Osteocyte (in vitro differentiated cells): ENCODE measurements at regions not wholly inside any gene's neighbourhood (a gene's known extent, or its start where the extent isn't known, plus 50 kb on each side); places are given as distances from the start of the nearest gene placed in this dataset.

Experiments used
- DNase-seq: peaks from one replicate; pipeline ENCODE4 v3.0.0; 2021; ENCODE audit warnings: mixed read lengths; ENCODE audit not compliant: unreplicated experiment; ENCODE audit errors: extremely low spot score
- H3K27ac Mint-ChIP-seq: one replicate; pipeline ENCODE4 v1.8.0; 2021; ENCODE audit warnings: mild to moderate bottlenecking, mixed read lengths; ENCODE audit not compliant: unreplicated experiment
- H3K27me3 Mint-ChIP-seq: one replicate; pipeline ENCODE4 v1.8.0; 2021; ENCODE audit warnings: mixed read lengths; ENCODE audit not compliant: unreplicated experiment
- H3K36me3 Mint-ChIP-seq: one replicate; pipeline ENCODE4 v1.8.0; 2021; ENCODE audit warnings: mixed read lengths; ENCODE audit not compliant: unreplicated experiment
- H3K4me1 Mint-ChIP-seq: one replicate; pipeline ENCODE4 v1.8.0; 2021; ENCODE audit warnings: mixed read lengths; ENCODE audit not compliant: unreplicated experiment
- H3K4me3 Mint-ChIP-seq: one replicate; pipeline ENCODE4 v1.8.0; 2021; ENCODE audit warnings: mild to moderate bottlenecking, moderate library complexity, mixed read lengths; ENCODE audit not compliant: unreplicated experiment
- H3K9me3 Mint-ChIP-seq: one replicate; pipeline ENCODE4 v1.8.0; 2021; ENCODE audit warnings: mixed read lengths; ENCODE audit not compliant: unreplicated experiment
- TF ChIP-seq, protein P1 (sequence below): fragments of 200-600 bp; sonication (generic); IDR thresholded peaks from 2 replicates; pipeline ENCODE4 v1.5.0; 2021; ENCODE audit warnings: antibody characterized with exemption, mild to moderate bottlenecking, moderate library complexity

DNA sequence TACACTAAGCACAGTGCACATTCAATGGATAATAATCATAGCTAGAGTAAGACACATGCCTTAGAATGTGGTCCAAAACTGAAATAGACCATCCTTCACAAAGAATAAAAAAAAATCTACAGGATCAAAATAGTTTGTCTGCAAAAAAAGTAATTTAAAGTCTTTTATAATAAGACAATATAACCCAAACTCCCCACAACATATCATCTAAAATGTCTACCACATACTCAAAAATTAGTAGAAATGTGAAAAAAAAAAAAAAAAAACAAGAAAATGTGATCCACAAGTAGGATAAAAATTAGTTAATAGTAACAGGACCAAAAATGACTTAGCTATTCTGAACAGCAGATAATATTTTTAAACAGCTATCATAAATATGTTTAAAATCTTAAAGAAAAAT lies 557.2 kb upstream of the ARID1B start:
- Mint-ChIP-seq H3K9me3 (no peaks in the 10 kb centered on the region), H3K4me1 (no peaks in the 10 kb centered on the region), H3K4me3 (no peak overlapping the region), H3K36me3 (no peaks in the 10 kb centered on the region), H3K27ac (no peak overlapping the region), H3K27me3 (peaks cover 7% of the 10 kb centered on the region)
- DNase-seq = no peak
- TF ChIP-seq, protein P1, sequence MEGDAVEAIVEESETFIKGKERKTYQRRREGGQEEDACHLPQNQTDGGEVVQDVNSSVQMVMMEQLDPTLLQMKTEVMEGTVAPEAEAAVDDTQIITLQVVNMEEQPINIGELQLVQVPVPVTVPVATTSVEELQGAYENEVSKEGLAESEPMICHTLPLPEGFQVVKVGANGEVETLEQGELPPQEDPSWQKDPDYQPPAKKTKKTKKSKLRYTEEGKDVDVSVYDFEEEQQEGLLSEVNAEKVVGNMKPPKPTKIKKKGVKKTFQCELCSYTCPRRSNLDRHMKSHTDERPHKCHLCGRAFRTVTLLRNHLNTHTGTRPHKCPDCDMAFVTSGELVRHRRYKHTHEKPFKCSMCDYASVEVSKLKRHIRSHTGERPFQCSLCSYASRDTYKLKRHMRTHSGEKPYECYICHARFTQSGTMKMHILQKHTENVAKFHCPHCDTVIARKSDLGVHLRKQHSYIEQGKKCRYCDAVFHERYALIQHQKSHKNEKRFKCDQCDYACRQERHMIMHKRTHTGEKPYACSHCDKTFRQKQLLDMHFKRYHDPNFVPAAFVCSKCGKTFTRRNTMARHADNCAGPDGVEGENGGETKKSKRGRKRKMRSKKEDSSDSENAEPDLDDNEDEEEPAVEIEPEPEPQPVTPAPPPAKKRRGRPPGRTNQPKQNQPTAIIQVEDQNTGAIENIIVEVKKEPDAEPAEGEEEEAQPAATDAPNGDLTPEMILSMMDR = no peak

DNA sequence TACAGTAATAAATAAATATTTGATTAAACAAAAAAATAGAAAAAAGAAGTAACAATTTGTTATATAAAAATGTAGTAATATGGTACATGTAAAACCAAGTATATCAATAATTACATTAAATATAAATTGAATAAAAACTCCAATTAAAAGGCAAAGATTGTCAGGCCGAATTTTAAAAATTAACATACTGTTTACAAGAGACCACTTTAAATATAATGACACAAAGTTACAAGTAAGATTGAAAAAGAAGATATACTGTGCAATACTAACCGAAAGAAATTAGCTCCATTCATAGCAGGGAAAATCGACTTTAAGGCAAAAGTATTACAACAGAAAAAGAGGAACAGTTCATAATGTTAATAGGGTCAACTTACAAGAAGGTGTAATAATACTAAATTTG lies 571.5 kb upstream of the ARID1B start:
- Mint-ChIP-seq H3K4me1 (no peaks in the 10 kb centered on the region), H3K9me3 (peaks cover 26% of the 10 kb centered on the region), H3K27me3 (no peaks in the 10 kb centered on the region), H3K27ac (no peak overlapping the region), H3K36me3 (no peaks in the 10 kb centered on the region), H3K4me3 (no peak overlapping the region)
- TF ChIP-seq, protein P1 = no peak
- DNase-seq = no peak

DNA sequence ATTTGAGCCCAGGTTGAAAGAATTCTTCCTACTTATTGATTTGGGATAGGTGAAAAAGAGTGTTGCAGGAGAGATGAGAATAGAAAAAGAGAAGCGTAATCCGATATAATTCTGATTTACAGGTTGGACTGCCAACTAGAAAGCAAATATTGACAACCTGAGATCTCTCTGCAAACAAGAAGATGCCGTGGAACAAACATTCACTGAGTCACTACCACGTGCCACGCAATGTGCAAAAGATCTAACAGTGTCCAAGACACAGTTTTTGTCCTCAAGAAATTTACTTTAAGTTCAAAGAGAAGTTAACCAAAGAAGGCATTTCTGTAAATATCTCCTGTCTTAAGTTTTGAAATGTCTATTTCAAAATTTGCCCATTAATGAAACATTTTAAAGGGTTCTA lies 578.0 kb upstream of the ARID1B start:
- Mint-ChIP-seq H3K9me3 (peaks cover 1% of the 10 kb centered on the region), H3K4me3 (no peak overlapping the region), H3K36me3 (no peaks in the 10 kb centered on the region), H3K27ac (no peak overlapping the region), H3K4me1 (no peaks in the 10 kb centered on the region), H3K27me3 (peaks cover 5% of the 10 kb centered on the region)
- DNase-seq = no peak
- TF ChIP-seq, protein P1 = no peak

DNA sequence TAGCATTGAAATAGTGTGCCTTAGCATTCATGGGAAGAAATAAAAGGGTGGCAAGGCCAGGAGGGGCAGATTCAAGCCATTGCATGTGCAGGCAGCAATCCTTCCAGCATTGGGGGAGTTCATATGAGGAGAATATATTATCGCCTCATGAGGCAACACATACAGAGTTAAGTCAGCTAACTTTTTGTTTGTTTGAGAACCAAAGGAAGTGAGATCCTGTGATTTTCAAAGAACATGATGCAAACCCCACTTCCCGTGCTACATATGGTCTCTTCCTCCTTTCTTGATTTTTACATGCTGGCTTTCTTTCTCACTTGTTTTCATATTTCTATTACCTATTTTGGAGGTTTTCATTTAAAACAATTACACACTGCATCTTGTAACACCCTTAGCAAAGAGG lies 579.7 kb upstream of the ARID1B start:
- peaks cover 5% of the 10 kb centered on the region for H3K27me3 Mint-ChIP-seq
- TF ChIP-seq, protein P1 = no peak
- H3K27ac Mint-ChIP-seq = no peak overlapping the region

DNA sequence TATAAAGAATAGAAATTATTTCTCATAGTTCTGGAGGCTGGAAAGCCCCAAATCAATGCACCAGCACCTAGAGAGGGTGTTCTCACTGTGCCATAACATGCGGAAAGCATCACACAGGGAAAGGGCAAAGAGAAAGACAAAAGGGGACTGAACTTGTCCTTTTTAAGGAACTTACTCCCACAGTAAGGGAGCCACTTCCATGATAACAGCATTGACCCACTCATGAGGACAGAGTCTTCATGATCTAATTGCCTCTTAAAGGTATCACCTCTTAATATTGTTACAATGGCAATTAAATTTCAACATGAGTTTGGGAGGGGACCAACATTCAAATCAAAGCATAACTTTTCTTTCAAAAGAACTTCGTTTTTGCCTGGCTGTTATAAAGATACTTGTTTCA lies 582.2 kb upstream of the ARID1B start:
- TF ChIP-seq, protein P1 = no peak

More for the DNA sequence above, 579.7 kb upstream of the ARID1B start:
- Mint-ChIP-seq H3K4me1 (no peaks in the 10 kb centered on the region), H3K36me3 (no peaks in the 10 kb centered on the region), H3K4me3 (no peak overlapping the region), H3K9me3 (no peaks in the 10 kb centered on the region)
- DNase-seq = no peak

More for the DNA sequence above, 582.2 kb upstream of the ARID1B start:
- H3K27me3 Mint-ChIP-seq = peaks cover 5% of the 10 kb centered on the region
- no peak overlapping the region for H3K4me3 Mint-ChIP-seq
- no peak overlapping the region for H3K27ac Mint-ChIP-seq
- H3K4me1 Mint-ChIP-seq = no peaks in the 10 kb centered on the region
- H3K36me3 Mint-ChIP-seq = no peaks in the 10 kb centered on the region
- no peak for DNase-seq
- peaks cover 4% of the 10 kb centered on the region for H3K9me3 Mint-ChIP-seq
